SK-N-SH (cell line): ENCODE measurements at regions not wholly inside any gene's neighbourhood (a gene's known extent, or its start where the extent isn't known, plus 50 kb on each side); places are given as distances from the start of the nearest gene placed in this dataset.

Source experiments
- CTCF ChIA-PET: fragments of 300-600, 350-600 bp; formaldehyde crosslinking; extraction: SDS; loops from one replicate; lab custom pipeline; 2021; lab: Yijun Ruan, JAX
- POLR2A ChIA-PET: fragments of 350-600 bp; sonication (Branson Sonifier 250); formaldehyde crosslinking; extraction: SDS; loops from one replicate; lab custom pipeline; 2020; ENCODE audit warnings: antibody characterized with exemption, inconsistent platforms; lab: Yijun Ruan, JAX
- DNase-seq: peaks from one replicate; pipeline ENCODE4 v3.0.0; 2012
- H2AFZ ChIP-seq: fragments of 200-600 bp; sonication (generic); 2 replicates; pipeline ENCODE4 v1.8.1; 2016; ENCODE audit warnings: antibody characterized with exemption, mild to moderate bottlenecking, low read depth
- H3F3A ChIP-seq: fragments of 200-600 bp; sonication (generic); replicated peaks from 2 replicates; pipeline ENCODE3; 2016; ENCODE audit warnings: antibody characterized with exemption, mild to moderate bottlenecking; ENCODE audit not compliant: insufficient read depth
- H3K27ac ChIP-seq, 2 experiments: fragments of 200-500 bp in 1 of 2; fragments of 200-600 bp in 1 of 2; sonication (Bioruptor generic) in 1 of 2; sonication (generic), shearing (Covaris generic) in 1 of 2; 2 replicates each; pipeline versions ENCODE4 v1.5.1 to v1.6.1; 2014 to 2016; ENCODE audit warnings: low read depth in 2 of 2, inconsistent platforms in 1 of 2, low read length in 1 of 2, mild to moderate bottlenecking in 1 of 2, mixed read lengths in 1 of 2
- H3K27me3 ChIP-seq: fragments of 200-600 bp; sonication (generic), shearing (Covaris generic); 2 replicates; pipeline ENCODE4 v1.6.1; 2016; ENCODE audit warnings: mixed run types; ENCODE audit not compliant: insufficient read depth
- H3K36me3 ChIP-seq, 2 experiments: fragments of 200-500 bp in 1 of 2; fragments of 200-600 bp in 1 of 2; sonication (Bioruptor generic) in 1 of 2; sonication (generic) in 1 of 2; replicated peaks in 1 of 2; 2 replicates each; pipeline versions ENCODE3 to v1.5.1; 2014 to 2016; ENCODE audit warnings: low read length in 1 of 2, mild to moderate bottlenecking in 1 of 2; ENCODE audit not compliant: insufficient read depth in 2 of 2, control insufficient read depth in 1 of 2
- H3K4me1 ChIP-seq, 2 experiments: fragments of 200-500 bp in 1 of 2; fragments of 200-600 bp in 1 of 2; sonication (Bioruptor generic) in 1 of 2; sonication (generic), shearing (Covaris generic) in 1 of 2; 2 replicates each; pipeline versions ENCODE4 v1.5.1 to v1.6.1; 2014 to 2016; ENCODE audit warnings: low read depth in 1 of 2, low read length in 1 of 2, mixed run types in 1 of 2; ENCODE audit not compliant: insufficient read depth in 2 of 2, control insufficient read depth in 1 of 2
- H3K4me2 ChIP-seq: fragments of 200-600 bp; sonication (generic), shearing (Covaris generic); 2 replicates; pipeline ENCODE4 v1.6.1; 2017; ENCODE audit warnings: mixed run types
- H3K4me3 ChIP-seq, 2 experiments: fragments of 200-500 bp in 1 of 2; fragments of 200-600 bp in 1 of 2; sonication (Bioruptor generic) in 1 of 2; sonication (generic), shearing (Covaris generic) in 1 of 2; 2 replicates each; pipeline versions ENCODE4 v1.5.1 to v1.8.1; 2014 to 2016; ENCODE audit warnings: low read depth in 2 of 2, inconsistent platforms in 1 of 2, low read length in 1 of 2, mild to moderate bottlenecking in 1 of 2, mixed read lengths in 1 of 2, moderate library complexity in 1 of 2
- H3K79me2 ChIP-seq: fragments of 200-600 bp; sonication (generic); 2 replicates; pipeline ENCODE4 v1.8.1; 2017; ENCODE audit warnings: mild to moderate bottlenecking; ENCODE audit not compliant: insufficient read depth
- H3K9ac ChIP-seq: fragments of 200-600 bp; sonication (generic); 2 replicates; pipeline ENCODE4 v1.6.1; 2017; ENCODE audit warnings: mixed run types
- H3K9me2 ChIP-seq: fragments of 200-600 bp; sonication (generic); 2 replicates; pipeline ENCODE4 v1.6.1; 2017; ENCODE audit warnings: mixed run types
- H3K9me3 ChIP-seq: fragments of 200-600 bp; sonication (generic); 2 replicates; pipeline ENCODE4 v1.6.1; 2017; ENCODE audit warnings: mixed run types, mild to moderate bottlenecking, moderate library complexity
- H4K20me1 ChIP-seq: fragments of 200-600 bp; sonication (generic); 2 replicates; pipeline ENCODE4 v1.6.1; 2017; ENCODE audit warnings: mild to moderate bottlenecking, mixed run types; ENCODE audit not compliant: insufficient read depth
- EP300 ChIP-seq, 2 experiments: IDR thresholded peaks; 2 replicates each; pipeline versions ENCODE4 v1.4.0 to v1.6.1; 2012; ENCODE audit warnings: borderline replicate concordance in 1 of 2, low read depth in 1 of 2, low read length in 1 of 2
- FOSL2 ChIP-seq: IDR thresholded peaks from 2 replicates; pipeline ENCODE4 v1.4.0; 2012; ENCODE audit warnings: low read depth, mild to moderate bottlenecking, moderate library complexity, borderline replicate concordance
- FOXM1 ChIP-seq: IDR thresholded peaks from 2 replicates; pipeline ENCODE4 v1.4.0; 2012; ENCODE audit warnings: low read depth, mild to moderate bottlenecking
- NRF1 ChIP-seq: IDR thresholded peaks from 2 replicates; pipeline ENCODE4 v1.6.1; 2012; ENCODE audit warnings: low read depth, mild to moderate bottlenecking, low read length
- PBX3 ChIP-seq: IDR thresholded peaks from 2 replicates; pipeline ENCODE4; 2012
- REST ChIP-seq: IDR thresholded peaks from 2 replicates; pipeline ENCODE4 v1.6.1; 2012; ENCODE audit warnings: mild to moderate bottlenecking, low read depth, low read length, moderate library complexity
- RXRA ChIP-seq: IDR thresholded peaks from 2 replicates; pipeline ENCODE4 v1.4.0; 2012; ENCODE audit warnings: low read depth, mild to moderate bottlenecking, borderline replicate concordance
- TCF12 ChIP-seq: IDR thresholded peaks from 2 replicates; pipeline ENCODE4 v1.4.0; 2012
- USF1 ChIP-seq: IDR thresholded peaks from 2 replicates; pipeline ENCODE4 v1.4.0; 2012; ENCODE audit warnings: low read depth, borderline replicate concordance
- YY1 ChIP-seq: IDR thresholded peaks from 2 replicates; pipeline ENCODE4 v1.4.0; 2012; ENCODE audit warnings: low read depth, mild to moderate bottlenecking
- ZBTB33 ChIP-seq: IDR thresholded peaks from 2 replicates; pipeline ENCODE4 v1.4.0; 2012; ENCODE audit warnings: low read depth, borderline replicate concordance
- WGBS: methylation state at CpG from one replicate; pipeline ENCODE4 v1.1.6; 2017; ENCODE audit warnings: low lambda C conversion rate; 5-methylcytosine and 5-hydroxymethylcytosine counted together
- TF ChIP-seq, protein P1 (sequence below): fragments of 150-350 bp; IDR thresholded peaks from 2 replicates; pipeline ENCODE4 v1.6.1; 2017; ENCODE audit warnings: antibody characterized with exemption, low read length, low read depth, borderline replicate concordance

DNA sequence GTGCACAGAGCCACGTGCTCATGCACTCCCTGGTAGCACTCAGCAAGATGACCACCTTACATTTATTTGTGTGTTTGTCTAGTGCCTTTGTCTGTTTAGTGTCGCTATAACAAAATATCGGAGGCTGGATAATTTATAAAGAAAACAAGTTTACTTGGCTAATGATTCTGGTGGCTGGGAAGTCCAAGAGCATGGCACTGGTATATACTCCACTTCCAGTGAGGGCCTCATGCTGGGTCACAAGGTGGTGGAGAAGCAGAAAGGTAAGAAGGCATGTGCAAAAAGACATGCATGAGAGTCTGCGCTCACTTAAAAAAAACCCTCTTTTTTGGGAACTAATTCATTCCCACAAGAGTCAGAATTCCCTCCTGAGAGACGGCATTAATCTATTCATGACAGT is 52.5 kb upstream of the BOD1 start:
- Histone ChIP-seq H4K20me1 (no peaks in the 10 kb centered on the region), H3K4me1 (peaks cover 6 to 16% of the 10 kb centered on the region in 2 experiments), H3K9me3 (no peaks in the 10 kb centered on the region), H3K27ac (no peak overlapping the region), H3K79me2 (no peaks in the 10 kb centered on the region), H3K36me3 (no peaks in the 10 kb centered on the region), H3K9ac (no peak overlapping the region), H3F3A (no peaks in the 10 kb centered on the region), H2AFZ (no peak overlapping the region), H3K9me2 (no peaks in the 10 kb centered on the region), H3K4me2 (no peak overlapping the region), H3K27me3 (no peaks in the 10 kb centered on the region), H3K4me3 (no peak overlapping the region)
- no peak for TF ChIP-seq USF1
- no peak for TF ChIP-seq FOXM1
- TF ChIP-seq YY1, result no peak
- POLR2A ChIA-PET, result no interaction called here
- WGBS, result 79% methylated on average over 5 of the region's 5 CpGs
- DNase-seq, result no peak
- CTCF ChIA-PET, result interaction anchor here (1.3 kb wide), 1 partner anchor 304 kb away, joined by 4 read pairs; no protein-coding TSS in a partner anchor

DNA sequence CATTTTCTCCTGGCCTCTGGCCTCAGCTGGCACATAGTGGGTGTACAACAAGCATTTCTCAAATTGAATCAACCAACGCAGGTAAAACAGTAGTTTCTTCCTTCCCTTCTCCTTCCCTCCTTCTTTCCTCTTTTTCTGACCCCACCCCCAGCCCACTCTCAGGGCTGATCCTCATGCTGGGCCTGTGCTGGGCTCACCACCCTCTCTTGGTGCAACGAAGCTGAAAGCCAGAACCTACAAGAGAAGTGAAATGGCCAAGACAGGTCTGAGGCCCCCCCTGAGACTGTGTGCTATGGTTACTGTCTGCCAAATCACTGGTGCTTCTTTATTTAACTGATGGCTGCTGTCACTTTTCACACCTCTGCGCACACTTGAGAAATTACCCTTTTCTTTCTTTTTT is 53.0 kb upstream of the BOD1 start:
- no peaks in the 10 kb centered on the region for H3K27me3 ChIP-seq
- no peaks in the 10 kb centered on the region for H3K9me2 ChIP-seq
- H3K4me2 ChIP-seq, result no peak overlapping the region
- no peaks in the 10 kb centered on the region for H4K20me1 ChIP-seq
- DNase-seq, result no peak
- H3K27ac ChIP-seq, result no peak overlapping the region
- H3K36me3 ChIP-seq, result no peaks in the 10 kb centered on the region
- no peak overlapping the region for H3K9ac ChIP-seq
- CTCF ChIA-PET, result interaction anchor here (1.3 kb wide), 1 partner anchor 303 kb away, joined by 4 read pairs; no protein-coding TSS in a partner anchor
- no peak for TF ChIP-seq YY1
- no peak for TF ChIP-seq ZBTB33
- TF ChIP-seq NRF1, result no peak
- no peak for TF ChIP-seq FOSL2
- TF ChIP-seq, all 33 proteins: peak for 0
- Histone ChIP-seq H3K4me1 (peaks cover 6 to 16% of the 10 kb centered on the region in 2 experiments), H3K79me2 (no peaks in the 10 kb centered on the region), H3K4me3 (no peak overlapping the region), H3K9me3 (no peaks in the 10 kb centered on the region), H3F3A (no peaks in the 10 kb centered on the region), H2AFZ (no peak overlapping the region)
- POLR2A ChIA-PET, result no interaction called here
- WGBS, result 61% methylated on average over 3 of the region's 3 CpGs

DNA sequence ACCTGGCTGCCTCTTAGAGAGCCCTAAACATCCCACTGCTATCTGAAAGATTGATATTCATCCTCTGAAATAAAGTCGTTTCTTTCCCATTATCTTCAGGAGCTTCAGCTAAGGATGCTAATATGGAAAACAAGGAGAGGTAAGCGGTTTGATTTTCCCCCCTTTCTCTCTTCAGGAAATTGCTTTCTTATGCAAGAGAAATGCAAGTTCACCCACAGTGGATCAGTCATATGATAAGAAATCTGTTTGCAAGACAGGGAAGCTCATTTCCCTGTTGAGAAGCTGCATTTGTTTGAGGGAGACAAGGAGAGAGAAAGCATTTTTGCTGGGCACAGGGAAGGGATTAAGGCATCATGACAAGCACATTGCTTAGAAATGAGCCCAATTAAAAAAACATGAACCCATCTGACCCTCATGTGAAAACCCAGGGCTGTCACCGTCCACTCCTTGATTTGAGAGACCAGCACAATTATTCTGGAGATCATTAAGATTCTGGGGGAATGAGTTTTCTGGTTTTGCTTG is 53.7 kb upstream of the BOD1 start:
- Histone ChIP-seq H3K9me2 (no peaks in the 10 kb centered on the region), H3K4me1 (peaks cover 6 to 16% of the 10 kb centered on the region in 2 experiments), H3F3A (no peaks in the 10 kb centered on the region), H3K79me2 (no peaks in the 10 kb centered on the region), H3K36me3 (no peaks in the 10 kb centered on the region), H3K4me2 (peak overlapping the region; percentile 52), H3K4me3 (no peak overlapping the region), H3K27me3 (no peaks in the 10 kb centered on the region), H4K20me1 (no peaks in the 10 kb centered on the region), H3K27ac (peak overlapping the region; percentile 34 to 51; a peak in 3 of 4 replicates), H3K9ac (no peak overlapping the region), H3K9me3 (no peaks in the 10 kb centered on the region), H2AFZ (peak overlapping the region; percentile 75; the same call in 1 of the 2 replicates)
- WGBS, result 45% methylated on average over 3 of the region's 3 CpGs
- ChIA-PET POLR2A (interaction anchor here (0.9 to 1.9 kb wide), 2 partner anchors 25 to 294 kb away, joined by 3 to 8 read pairs; no protein-coding TSS in a partner anchor), CTCF (interaction anchor here (0.8 to 2.0 kb wide), 5 partner anchors 9 to 303 kb away, joined by 3 to 7 read pairs (median 4); no protein-coding TSS in a partner anchor)
- no peak for DNase-seq
- TF ChIP-seq PBX3, result no peak
- TF ChIP-seq TCF12, result no peak
- TF ChIP-seq, protein P1, sequence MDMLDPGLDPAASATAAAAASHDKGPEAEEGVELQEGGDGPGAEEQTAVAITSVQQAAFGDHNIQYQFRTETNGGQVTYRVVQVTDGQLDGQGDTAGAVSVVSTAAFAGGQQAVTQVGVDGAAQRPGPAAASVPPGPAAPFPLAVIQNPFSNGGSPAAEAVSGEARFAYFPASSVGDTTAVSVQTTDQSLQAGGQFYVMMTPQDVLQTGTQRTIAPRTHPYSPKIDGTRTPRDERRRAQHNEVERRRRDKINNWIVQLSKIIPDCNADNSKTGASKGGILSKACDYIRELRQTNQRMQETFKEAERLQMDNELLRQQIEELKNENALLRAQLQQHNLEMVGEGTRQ, result no peak
- no peak for TF ChIP-seq EP300 (IDR thresholded peaks at IDR 0.05; ENCODE audit: borderline replicate concordance in 1 of 2, low read depth in 1 of 2, low read length in 1 of 2)
- TF ChIP-seq REST, result no peak
- no peak for TF ChIP-seq RXRA
